ENCODE measurements at regions not wholly inside any gene's neighbourhood (a gene's known extent, or its start where the extent isn't known, plus 50 kb on each side); places are given as distances from the start of the nearest gene placed in this dataset.
"Not testable (repeated sequence)": the region's sequence is repeated elsewhere in the genome, so short reads cannot be mapped to it uniquely, and the experiment has no call there.

- Mint-ChIP-seq H3K27me3 (no peaks in the 10 kb centered on the region), H3K36me3 (ENCODE audit: low read depth) (no peaks in the 10 kb centered on the region), H3K27ac (peak overlapping the region; percentile 35), H3K9me3 (no peaks in the 10 kb centered on the region), H3K4me3 (no peak overlapping the region), H3K4me1 (ENCODE audit: low read depth) (peaks cover 44% of the 10 kb centered on the region)
- DNase-seq = no peak
These were observed 71.4 kb upstream of the BMAL1 start for GRCh38 chr11:13206086-13206640.

- Mint-ChIP-seq H3K36me3 (ENCODE audit: low read depth) (no peaks in the 10 kb centered on the region), H3K27ac (peak overlapping the region; percentile 60), H3K27me3 (no peaks in the 10 kb centered on the region), H3K9me3 (no peaks in the 10 kb centered on the region), H3K4me1 (ENCODE audit: low read depth) (peaks cover 44% of the 10 kb centered on the region), H3K4me3 (peak overlapping the region; percentile 53)
- DNase-seq = no peak
These were observed 70.3 kb upstream of the BMAL1 start for GRCh38 chr11:13207270-13207664.

- peak overlapping the region; percentile 60 for H3K27ac Mint-ChIP-seq
- H3K27me3 Mint-ChIP-seq = no peaks in the 10 kb centered on the region
- peaks cover 44% of the 10 kb centered on the region for H3K4me1 Mint-ChIP-seq (ENCODE audit: low read depth)
- H3K36me3 Mint-ChIP-seq (ENCODE audit: low read depth) = no peaks in the 10 kb centered on the region
- H3K4me3 Mint-ChIP-seq = peak overlapping the region; percentile 53
- peak; percentile 41 for DNase-seq
- no peaks in the 10 kb centered on the region for H3K9me3 Mint-ChIP-seq
These were observed 69.7 kb upstream of the BMAL1 start for GRCh38 chr11:13207665-13208594.

- Mint-ChIP-seq H3K27me3 (no peaks in the 10 kb centered on the region), H3K9me3 (no peaks in the 10 kb centered on the region), H3K4me3 (no peak overlapping the region), H3K36me3 (ENCODE audit: low read depth) (no peaks in the 10 kb centered on the region), H3K27ac (no peak overlapping the region), H3K4me1 (ENCODE audit: low read depth) (peaks cover 44% of the 10 kb centered on the region)
- no peak for DNase-seq
These were observed 68.7 kb upstream of the BMAL1 start for GRCh38 chr11:13208921-13209320.

- Mint-ChIP-seq H3K27ac (no peak overlapping the region), H3K27me3 (no peaks in the 10 kb centered on the region), H3K36me3 (ENCODE audit: low read depth) (no peaks in the 10 kb centered on the region), H3K4me3 (no peak overlapping the region), H3K9me3 (no peaks in the 10 kb centered on the region), H3K4me1 (ENCODE audit: low read depth) (peaks cover 43% of the 10 kb centered on the region)
- no peak for DNase-seq
These were observed 68.2 kb upstream of the BMAL1 start for GRCh38 chr11:13209379-13209778.

- Mint-ChIP-seq H3K27ac (no peak overlapping the region), H3K4me3 (no peak overlapping the region), H3K36me3 (ENCODE audit: low read depth) (no peaks in the 10 kb centered on the region), H3K9me3 (no peaks in the 10 kb centered on the region), H3K27me3 (no peaks in the 10 kb centered on the region), H3K4me1 (ENCODE audit: low read depth) (peaks cover 40% of the 10 kb centered on the region)
- no peak for DNase-seq
These were observed 67.2 kb upstream of the BMAL1 start for GRCh38 chr11:13210424-13210823.

- no peaks in the 10 kb centered on the region for H3K36me3 Mint-ChIP-seq (ENCODE audit: low read depth)
- H3K9me3 Mint-ChIP-seq = no peaks in the 10 kb centered on the region
- no peak for DNase-seq
- no peak overlapping the region for H3K27ac Mint-ChIP-seq
- H3K4me3 Mint-ChIP-seq = no peak overlapping the region
- peaks cover 8% of the 10 kb centered on the region for H3K4me1 Mint-ChIP-seq (ENCODE audit: low read depth)
- H3K27me3 Mint-ChIP-seq = no peaks in the 10 kb centered on the region
These were observed 63.3 kb upstream of the BMAL1 start for GRCh38 chr11:13214276-13214675.

GRCh38 chr11:13215149-13215548, 62.4 kb upstream of the BMAL1 start:
- H3K9me3 Mint-ChIP-seq = no peaks in the 10 kb centered on the region
- no peak overlapping the region for H3K4me3 Mint-ChIP-seq
- no peaks in the 10 kb centered on the region for H3K36me3 Mint-ChIP-seq (ENCODE audit: low read depth)
- H3K4me1 Mint-ChIP-seq (ENCODE audit: low read depth) = peaks cover 6% of the 10 kb centered on the region
- DNase-seq = no peak
- H3K27me3 Mint-ChIP-seq = no peaks in the 10 kb centered on the region
- H3K27ac Mint-ChIP-seq = no peak overlapping the region

GRCh38 chr11:13216019-13216710, 61.4 kb upstream of the BMAL1 start:
- peaks cover 6% of the 10 kb centered on the region for H3K4me1 Mint-ChIP-seq (ENCODE audit: low read depth)
- no peaks in the 10 kb centered on the region for H3K27me3 Mint-ChIP-seq
- DNase-seq = no peak

GRCh38 chr11:13216711-13217075, 60.9 kb upstream of the BMAL1 start:
- Mint-ChIP-seq H3K4me1 (ENCODE audit: low read depth) (peaks cover 6% of the 10 kb centered on the region), H3K4me3 (no peak overlapping the region), H3K36me3 (ENCODE audit: low read depth) (no peaks in the 10 kb centered on the region), H3K27me3 (no peaks in the 10 kb centered on the region), H3K9me3 (no peaks in the 10 kb centered on the region), H3K27ac (no peak overlapping the region)
- no peak for DNase-seq

More at GRCh38 chr11:13216019-13216710, 61.4 kb upstream of the BMAL1 start:
- Mint-ChIP-seq H3K27ac (no peak overlapping the region), H3K36me3 (ENCODE audit: low read depth) (no peaks in the 10 kb centered on the region), H3K4me3 (no peak overlapping the region), H3K9me3 (no peaks in the 10 kb centered on the region)

- H3K27ac Mint-ChIP-seq; H3K36me3 Mint-ChIP-seq (ENCODE audit: low read depth); H3K4me3 Mint-ChIP-seq; H3K4me1 Mint-ChIP-seq (ENCODE audit: low read depth); DNase-seq; H3K9me3 Mint-ChIP-seq; H3K27me3 Mint-ChIP-seq: not testable (repeated sequence)
These were observed 58.9 kb upstream of the BMAL1 start for GRCh38 chr11:13218685-13219084.

- H3K4me3 Mint-ChIP-seq = no peak overlapping the region
- no peak for DNase-seq
- H3K27ac Mint-ChIP-seq = no peak overlapping the region
- H3K9me3 Mint-ChIP-seq = no peaks in the 10 kb centered on the region
- no peaks in the 10 kb centered on the region for H3K27me3 Mint-ChIP-seq
- peaks cover 6% of the 10 kb centered on the region for H3K4me1 Mint-ChIP-seq (ENCODE audit: low read depth)
- H3K36me3 Mint-ChIP-seq (ENCODE audit: low read depth) = no peaks in the 10 kb centered on the region
These were observed 57.4 kb upstream of the BMAL1 start for GRCh38 chr11:13220148-13220547.

- H3K9me3 Mint-ChIP-seq = no peaks in the 10 kb centered on the region
- no peaks in the 10 kb centered on the region for H3K27me3 Mint-ChIP-seq
- no peaks in the 10 kb centered on the region for H3K36me3 Mint-ChIP-seq (ENCODE audit: low read depth)
- H3K27ac Mint-ChIP-seq = no peak overlapping the region
- no peak overlapping the region for H3K4me3 Mint-ChIP-seq
- peaks cover 5% of the 10 kb centered on the region for H3K4me1 Mint-ChIP-seq (ENCODE audit: low read depth)
- no peak for DNase-seq
These were observed 55.9 kb upstream of the BMAL1 start for GRCh38 chr11:13221722-13222121.

GRCh38 chr11:13222285-13222684, 55.3 kb upstream of the BMAL1 start:
- Mint-ChIP-seq H3K4me3 (no peak overlapping the region), H3K27ac (no peak overlapping the region), H3K27me3 (no peaks in the 10 kb centered on the region), H3K36me3 (ENCODE audit: low read depth) (no peaks in the 10 kb centered on the region), H3K4me1 (ENCODE audit: low read depth) (no peaks in the 10 kb centered on the region), H3K9me3 (no peaks in the 10 kb centered on the region)
- no peak for DNase-seq

- H3K36me3 Mint-ChIP-seq (ENCODE audit: low read depth) = no peaks in the 10 kb centered on the region
- no peaks in the 10 kb centered on the region for H3K9me3 Mint-ChIP-seq
- peaks cover under 1% of the 10 kb centered on the region for H3K4me1 Mint-ChIP-seq (ENCODE audit: low read depth)
- H3K4me3 Mint-ChIP-seq = no peak overlapping the region
- no peaks in the 10 kb centered on the region for H3K27me3 Mint-ChIP-seq
- no peak for DNase-seq
- H3K27ac Mint-ChIP-seq = no peak overlapping the region
These were observed 54.5 kb upstream of the BMAL1 start for GRCh38 chr11:13223112-13223511.
